Small intestine (tissue), 7 donors: ENCODE measurements at regions not wholly inside any gene's neighbourhood (a gene's known extent, or its start where the extent isn't known, plus 50 kb on each side); places are given as distances from the start of the nearest gene placed in this dataset.
"Not testable (repeated sequence)": the region's sequence is repeated elsewhere in the genome, so short reads cannot be mapped to it uniquely, and the experiment has no call there.

Source experiments
- DNase-seq, 2 donors: peaks; one replicate each; pipeline versions ENCODE4 v3.0.0 to v3.0.0-alpha.2; 2013
- FAIRE-seq: peaks from 2 replicates; lab custom pipeline; 2012; peaks lifted over from hg19 to GRCh38; lab: Jason Lieb, UNC
- H3K27ac ChIP-seq, 3 donors: one replicate each; pipeline ENCODE4 v1.5.1; 2013; ENCODE audit warnings: low read length in 2 of 3, mild to moderate bottlenecking in 2 of 3, control low read depth in 1 of 3, inconsistent platforms in 1 of 3, low read depth in 1 of 3, moderate library complexity in 1 of 3
- H3K27me3 ChIP-seq, 3 donors: one replicate each; pipeline ENCODE4 v1.6.1; 2013; ENCODE audit warnings: low read length in 3 of 3, inconsistent platforms in 1 of 3; ENCODE audit not compliant: control insufficient read depth in 3 of 3, insufficient read depth in 3 of 3
- H3K36me3 ChIP-seq, 3 donors: one replicate each; pipeline ENCODE4 v1.6.1; 2013; ENCODE audit warnings: low read length in 3 of 3, inconsistent platforms in 1 of 3, low read depth in 1 of 3, mild to moderate bottlenecking in 1 of 3, moderate library complexity in 1 of 3; ENCODE audit not compliant: control insufficient read depth in 3 of 3, insufficient read depth in 2 of 3
- H3K4me1 ChIP-seq, 3 donors: one replicate each; pipeline ENCODE4 v1.6.1; 2013; ENCODE audit warnings: low read length in 2 of 3, inconsistent platforms in 1 of 3, low read depth in 1 of 3, mild to moderate bottlenecking in 1 of 3, moderate library complexity in 1 of 3; ENCODE audit not compliant: control insufficient read depth in 3 of 3, insufficient read depth in 2 of 3
- H3K4me3 ChIP-seq, 3 donors: one replicate each; pipeline ENCODE4 v1.5.1; 2013; ENCODE audit warnings: low read length in 3 of 3, control low read depth in 1 of 3, inconsistent platforms in 1 of 3, low read depth in 1 of 3, mild to moderate bottlenecking in 1 of 3, moderate library complexity in 1 of 3
- H3K9me3 ChIP-seq, 2 donors: one replicate each; pipeline ENCODE4 v1.6.1; 2013; ENCODE audit warnings: low read depth in 1 of 2, low read length in 1 of 2; ENCODE audit not compliant: control insufficient read depth in 2 of 2, insufficient read depth in 1 of 2
- WGBS, 3 donors: extraction: QIAGEN DNeasy Blood & Tissue Kit; methylation state at CpG; one replicate each; pipeline ENCODE4 v1.1.7; 2013; 5-methylcytosine and 5-hydroxymethylcytosine counted together
- donor health status: healthy with polysubstance abuse.
- donor health status: control.
- donor health status: control.
- donor health status: Bipolar disorder and iron deficiency.
- donor health status: healthy.

DNA sequence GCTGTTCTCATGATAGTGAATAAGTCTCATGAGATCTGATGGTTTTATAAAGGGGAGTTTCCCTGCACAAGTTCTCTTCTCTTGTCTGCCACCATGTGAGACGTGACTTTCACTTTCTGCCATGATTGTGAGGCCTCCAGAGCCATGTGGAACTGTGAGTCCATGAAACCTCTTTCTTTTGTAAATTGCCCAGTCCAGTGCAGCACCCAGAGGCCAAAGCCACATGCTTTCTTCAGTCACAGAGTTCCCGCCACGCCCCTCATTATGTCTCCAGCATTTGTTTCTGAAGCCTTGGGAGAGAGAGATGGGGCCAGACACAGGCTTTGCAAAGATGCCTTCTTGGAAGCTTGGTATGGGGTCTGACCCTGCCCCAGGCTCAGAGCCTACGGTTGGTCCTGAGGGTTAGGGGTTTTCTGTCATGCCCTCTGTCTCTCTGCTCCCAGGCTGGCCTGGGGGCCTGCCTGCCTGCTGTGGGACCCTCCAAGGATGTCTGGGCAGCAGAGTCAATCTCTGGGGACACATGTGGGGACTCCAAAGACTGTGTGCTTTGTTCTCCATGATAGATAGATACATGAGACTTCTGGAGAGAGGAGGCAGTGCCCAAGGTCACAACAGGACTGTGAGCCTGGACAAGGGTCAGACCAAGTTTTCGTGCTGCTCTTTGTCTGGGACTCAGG is 114.1 kb upstream of the PRMT8 start:
- WGBS, 3 donors, result 67 to 79% (median 74%) methylated on average over 5 of the region's 5 CpGs
- Histone ChIP-seq H3K27me3 (no peaks in the 10 kb centered on the region), H3K27ac (no peak overlapping the region), H3K9me3 (no peaks in the 10 kb centered on the region), H3K36me3 (no peaks in the 10 kb centered on the region), H3K4me1 (peaks cover 0 to 12% (median 0%) of the 10 kb centered on the region in 3 donors), H3K4me3 (no peak overlapping the region)
- DNase-seq (no peak), FAIRE-seq (no peak)

DNA sequence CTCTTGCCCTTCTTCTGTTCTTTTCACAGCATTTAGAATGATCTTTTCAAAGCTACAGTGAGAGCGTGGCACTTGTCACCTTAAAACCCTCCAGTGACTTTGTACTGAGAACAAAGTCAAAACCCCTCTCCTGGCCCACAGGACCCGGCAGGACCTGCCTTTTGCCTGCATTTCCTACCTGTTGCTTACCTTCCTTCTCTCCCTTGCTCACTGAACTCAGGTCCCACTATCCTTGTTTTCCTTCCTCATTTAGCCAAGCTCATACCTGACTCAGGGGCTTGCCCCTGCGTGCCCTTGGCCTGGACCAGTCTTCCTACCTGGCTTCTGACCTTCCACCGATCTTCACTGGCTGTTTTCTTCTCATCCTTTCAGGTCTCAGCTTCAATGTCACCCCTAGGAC is 112.3 kb upstream of the PRMT8 start:
- FAIRE-seq (no peak), DNase-seq (no peak)
- no peaks in the 10 kb centered on the region for H3K9me3 ChIP-seq
- no peak overlapping the region for H3K27ac ChIP-seq
- peaks cover 0 to 12% (median 0%) of the 10 kb centered on the region in 3 donors for H3K4me1 ChIP-seq
- H3K36me3 ChIP-seq, result no peaks in the 10 kb centered on the region
- no peak overlapping the region for H3K4me3 ChIP-seq
- H3K27me3 ChIP-seq, result no peaks in the 10 kb centered on the region
- 71 to 82% (median 75%) methylated on average over 4 of the region's 4 CpGs for WGBS, 3 donors

DNA sequence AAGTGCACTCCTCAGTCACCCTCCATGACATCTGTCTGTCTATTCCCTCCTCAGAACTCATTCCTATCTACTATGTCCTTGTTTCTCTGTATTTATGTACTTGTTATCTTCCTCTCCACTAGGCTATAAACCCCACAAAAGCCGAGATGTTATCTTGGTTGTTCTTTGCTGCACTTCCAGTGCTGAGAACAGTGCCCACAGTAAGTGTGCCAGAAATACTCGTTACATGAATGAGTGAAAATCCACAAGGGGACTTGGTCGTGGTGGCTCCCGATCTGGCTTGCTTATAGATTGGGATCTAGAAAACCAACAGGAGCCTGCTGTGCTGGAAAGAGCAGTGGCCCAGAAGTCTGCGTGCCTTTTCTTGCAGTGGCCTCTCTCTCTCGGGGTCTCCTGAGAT is 111.9 kb upstream of the PRMT8 start:
- Histone ChIP-seq H3K4me1 (peaks cover 0 to 12% (median 0%) of the 10 kb centered on the region in 3 donors), H3K27ac (no peak overlapping the region)
- WGBS, 3 donors, result 57 to 74% (median 62%) methylated on average over 6 of the region's 6 CpGs

DNA sequence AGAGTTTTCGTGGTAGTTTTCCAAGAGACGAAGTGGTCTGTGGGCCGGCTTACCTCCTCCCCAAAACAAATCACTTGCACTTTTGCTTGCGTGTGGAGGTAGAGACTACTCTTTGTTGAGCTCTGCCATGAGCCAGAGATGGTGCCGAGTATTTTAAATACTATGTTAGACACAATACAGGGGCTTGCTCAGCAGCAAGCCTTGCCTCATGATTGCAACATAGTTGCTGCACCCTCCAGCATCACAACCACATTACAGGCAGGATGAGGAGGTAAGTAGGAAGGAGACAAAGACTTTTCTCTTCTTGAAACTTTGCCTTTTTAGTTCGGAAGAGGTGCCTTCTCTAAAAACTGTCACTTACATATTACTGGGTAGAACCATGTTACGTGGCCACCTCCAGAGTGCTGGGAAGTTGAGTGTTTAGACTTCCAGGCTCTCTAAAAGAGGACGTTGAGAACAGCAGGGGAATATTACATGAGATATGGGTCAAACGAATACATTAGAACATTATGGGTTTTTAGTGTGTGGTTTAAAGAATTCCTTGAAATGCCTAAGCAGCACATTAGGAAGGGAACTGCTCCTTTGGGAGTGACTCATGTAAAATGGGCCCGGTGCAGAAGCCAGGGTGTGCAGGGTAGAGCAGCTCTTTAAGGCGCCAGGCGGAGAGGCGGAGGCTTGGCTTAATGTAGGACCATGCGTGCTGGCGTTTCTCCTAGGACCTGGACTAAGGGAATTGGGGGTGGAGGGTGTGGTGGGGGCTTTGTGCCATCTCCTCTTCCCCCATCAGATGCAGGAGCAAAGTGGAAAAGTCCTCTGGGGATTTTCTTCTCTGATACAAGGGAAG is 110.6 kb upstream of the PRMT8 start:
- no peak overlapping the region for H3K27ac ChIP-seq
- no peak for FAIRE-seq
- DNase-seq, result no peak
- 63 to 83% (median 81%) methylated on average over 15 of the region's 15 CpGs for WGBS, 3 donors
- H3K27me3 ChIP-seq, result no peaks in the 10 kb centered on the region
- H3K4me3 ChIP-seq, result no peak overlapping the region
- peaks cover 0 to 12% (median 0%) of the 10 kb centered on the region in 3 donors for H3K4me1 ChIP-seq
- H3K9me3 ChIP-seq, result no peaks in the 10 kb centered on the region
- no peaks in the 10 kb centered on the region for H3K36me3 ChIP-seq

More for the DNA sequence above, 111.9 kb upstream of the PRMT8 start:
- Histone ChIP-seq H3K9me3 (no peaks in the 10 kb centered on the region), H3K36me3 (no peaks in the 10 kb centered on the region), H3K4me3 (no peak overlapping the region), H3K27me3 (no peaks in the 10 kb centered on the region)
- no peak for FAIRE-seq
- DNase-seq, result no peak

DNA sequence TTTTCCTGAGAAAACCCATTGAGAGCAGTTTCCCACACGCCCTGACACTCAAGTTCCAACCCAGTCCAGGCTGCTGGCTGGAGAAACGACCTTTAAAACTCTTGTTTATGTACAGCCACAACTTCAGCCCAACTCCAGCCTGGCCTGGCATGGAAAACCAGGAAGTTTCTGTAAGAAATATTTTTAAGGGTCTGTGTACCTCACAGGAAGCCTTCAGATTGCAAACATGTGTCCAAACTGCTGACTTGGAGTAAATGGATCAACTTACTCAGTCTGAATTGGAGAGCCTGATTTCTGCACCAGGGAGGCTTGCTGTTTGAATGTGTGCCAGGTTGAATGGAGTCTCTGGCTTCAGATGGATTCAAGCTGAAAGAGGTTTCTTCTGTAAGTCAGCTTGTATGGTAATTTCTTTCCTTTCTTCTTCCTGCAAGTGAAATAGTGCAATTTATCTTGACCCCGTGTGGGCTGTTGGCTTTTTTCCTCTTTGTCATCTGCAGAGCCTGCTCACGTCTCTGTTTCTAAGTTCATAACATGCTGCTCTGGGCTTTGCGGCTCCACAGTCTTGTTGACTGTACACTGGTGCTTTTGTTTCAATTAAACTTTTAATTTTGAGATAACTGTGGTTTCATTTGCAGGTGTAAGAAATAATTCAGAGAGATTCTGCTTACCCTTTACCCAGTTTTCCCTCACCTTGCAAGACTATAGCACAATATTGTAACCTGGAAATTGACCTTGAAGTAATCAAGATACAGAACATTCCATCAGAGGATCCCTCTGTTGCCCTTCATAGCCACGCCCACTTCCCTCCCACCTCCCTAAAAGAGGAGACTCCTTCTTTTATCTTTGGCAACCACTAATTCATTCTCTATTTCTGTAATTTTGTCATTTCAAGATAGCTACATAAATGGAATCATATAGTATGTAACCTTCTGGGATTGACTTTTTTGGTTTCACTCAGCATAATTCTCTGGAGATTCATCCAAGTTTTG is 109.7 kb upstream of the PRMT8 start:
- FAIRE-seq (no peak), DNase-seq (peak in 1 of 2 donors; percentile 44)
- peak overlapping the region in 1 of 3 donors; percentile 33 for H3K27ac ChIP-seq
- H3K36me3 ChIP-seq, result no peaks in the 10 kb centered on the region
- no peak overlapping the region for H3K4me3 ChIP-seq
- no peaks in the 10 kb centered on the region for H3K9me3 ChIP-seq
- H3K4me1 ChIP-seq, result peaks cover 0 to 12% (median 0%) of the 10 kb centered on the region in 3 donors
- 26 to 35% (median 31%) methylated on average over 6 of the region's 6 CpGs for WGBS, 3 donors
- no peaks in the 10 kb centered on the region for H3K27me3 ChIP-seq

DNA sequence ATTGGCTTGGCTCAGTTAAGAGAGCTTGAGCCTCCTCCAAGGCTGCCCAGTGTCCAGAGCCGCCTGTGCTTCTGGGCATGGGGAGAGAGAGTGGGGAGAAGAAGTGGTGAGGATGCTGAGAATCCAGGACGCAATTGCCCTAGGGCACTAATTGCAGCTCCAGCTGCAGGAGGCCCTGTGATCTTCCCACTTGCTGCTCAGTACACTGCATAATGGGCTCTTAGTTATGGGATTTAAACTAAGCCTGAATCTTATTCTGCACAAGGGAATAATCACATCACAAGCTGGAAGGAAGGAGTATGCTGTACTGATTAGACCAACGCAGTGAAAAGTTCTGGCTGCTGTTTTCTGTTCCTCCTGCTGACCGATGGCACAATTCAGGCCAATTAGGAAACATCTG is 101.0 kb upstream of the PRMT8 start:
- Histone ChIP-seq H3K27me3 (no peaks in the 10 kb centered on the region), H3K27ac (no peak overlapping the region), H3K9me3 (no peaks in the 10 kb centered on the region), H3K4me1 (no peaks in the 10 kb centered on the region), H3K4me3 (no peak overlapping the region), H3K36me3 (no peaks in the 10 kb centered on the region)
- DNase-seq (no peak), FAIRE-seq (no peak)
- WGBS, 3 donors, result 64 to 73% (median 64%) methylated on average over 4 of the region's 4 CpGs

DNA sequence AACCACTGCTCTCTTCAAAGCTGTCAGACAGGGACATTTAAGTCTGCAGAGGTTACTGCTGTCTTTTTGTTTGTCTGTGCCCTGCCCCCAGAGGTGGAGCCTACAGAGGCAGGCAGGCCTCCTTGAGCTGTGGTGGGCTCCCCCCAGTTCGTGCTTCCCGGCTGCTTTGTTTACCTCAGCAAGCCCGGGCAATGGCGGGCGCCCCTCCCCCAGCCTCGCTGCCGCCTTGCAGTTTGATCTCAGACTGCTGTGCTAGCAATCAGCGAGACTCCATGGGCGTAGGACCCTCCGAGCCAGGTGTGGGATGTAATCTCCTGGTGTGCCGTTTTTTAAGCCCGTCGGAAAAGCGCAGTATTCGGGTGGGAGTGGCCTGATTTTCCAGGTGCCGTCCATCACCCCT is 93.4 kb upstream of the PRMT8 start:
- peaks cover 0 to 11% (median 0%) of the 10 kb centered on the region in 3 donors for H3K27me3 ChIP-seq
- DNase-seq, H3K9me3 ChIP-seq, H3K4me1 ChIP-seq, H3K27ac ChIP-seq, H3K4me3 ChIP-seq, FAIRE-seq, H3K36me3 ChIP-seq: not testable (repeated sequence)
- WGBS, 3 donors, result 28 to 38% (median 31%) methylated on average over 10 to 16 of the region's 16 CpGs
